HepG2 (cell line): ENCODE measurements at regions not wholly inside any gene's neighbourhood (a gene's known extent, or its start where the extent isn't known, plus 50 kb on each side); places are given as distances from the start of the nearest gene placed in this dataset.

ENCODE experiments used
- ATAC-seq: fragments of 200-7000 bp; cut with Tn5 transposase; 3 replicates; pipeline ENCODE4 v1.9.1; 2020; ENCODE audit warnings: mild to moderate bottlenecking, moderate library complexity
- BruUV-seq: library from RNA; stranded (reverse); fragments of 400-500 nt; replicated peaks from 2 replicates; lab custom pipeline; 2021; lab: Mats Ljungman, UMichigan
- CTCF ChIA-PET: fragments of 300-600 bp; formaldehyde crosslinking; extraction: SDS; loops from one replicate; lab custom pipeline; 2021; ENCODE audit warnings: low total read pairs, inconsistent platforms, low intra/inter-chr PET ratio; lab: Yijun Ruan, JAX
- POLR2A ChIA-PET: fragments of 350-600 bp; sonication (Branson Sonifier 250); formaldehyde crosslinking; loops from one replicate; lab custom pipeline; 2020; ENCODE audit warnings: antibody characterized with exemption, inconsistent platforms; lab: Yijun Ruan, JAX
- DNase-seq: peaks from one replicate; pipeline ENCODE4 v3.0.0-alpha.2; 2015; ENCODE audit warnings: low spot score
- FAIRE-seq: peaks from 3 replicates; lab custom pipeline; 2011; peaks lifted over from hg19 to GRCh38; lab: Jason Lieb, UNC
- H2AFZ ChIP-seq: one replicate; pipeline ENCODE4 v1.6.1; 2011; ENCODE audit warnings: low read length, inconsistent platforms
- H3K27ac ChIP-seq: fragments of 300-600 bp; 3 replicates; pipeline ENCODE4 v1.8.0; 2011; ENCODE audit warnings: mixed run types, mild to moderate bottlenecking, mixed read lengths, low read length, inconsistent platforms; ENCODE audit not compliant: insufficient read depth; ENCODE audit errors: extremely low read length
- H3K27me3 ChIP-seq, 2 experiments: fragments of 200-600 bp in 1 of 2; 2 replicates in 1 of 2; 3 replicates in 1 of 2; pipeline versions ENCODE4 v1.6.0 to v1.8.0; 2011; ENCODE audit warnings: low read length in 2 of 2, mild to moderate bottlenecking in 2 of 2, moderate library complexity in 2 of 2, inconsistent platforms in 1 of 2; ENCODE audit not compliant: insufficient read depth in 2 of 2, control insufficient read depth in 1 of 2
- H3K36me3 ChIP-seq, 2 experiments: fragments of 200-600 bp in 1 of 2; replicated peaks in 1 of 2; 2 replicates in 1 of 2; 3 replicates in 1 of 2; pipeline versions ENCODE4 v1.5.1 to v1.8.0; 2011; ENCODE audit warnings: low read length in 2 of 2, inconsistent platforms in 1 of 2; ENCODE audit not compliant: insufficient read depth in 2 of 2, control insufficient read depth in 1 of 2
- H3K4me1 ChIP-seq: 2 replicates; pipeline ENCODE4 v1.5.1; 2012; ENCODE audit warnings: low read length, inconsistent platforms; ENCODE audit not compliant: insufficient read depth
- H3K4me2 ChIP-seq: 2 replicates; pipeline ENCODE4 v1.6.0; 2011; ENCODE audit warnings: low read depth, low read length, inconsistent platforms
- H3K4me3 ChIP-seq, 3 experiments: fragments of 200-600 bp in 1 of 3; sonication (generic), shearing (Covaris generic) in 1 of 3; replicated peaks in 1 of 3; 2 replicates each; pipeline ENCODE4 v1.5.1; 2011 to 2016; ENCODE audit warnings: low read length in 3 of 3, inconsistent platforms in 2 of 3, low read depth in 2 of 3, mild to moderate bottlenecking in 2 of 3, control low read depth in 1 of 3, mixed read lengths in 1 of 3; ENCODE audit not compliant: insufficient read depth in 1 of 3
- H3K79me2 ChIP-seq: one replicate; pipeline ENCODE4 v1.6.1; 2011; ENCODE audit warnings: low read length, inconsistent platforms; ENCODE audit not compliant: insufficient read depth
- H3K9ac ChIP-seq: 2 replicates; pipeline ENCODE4 v1.6.0; 2011; ENCODE audit warnings: mild to moderate bottlenecking, low read depth, low read length, inconsistent platforms; ENCODE audit not compliant: insufficient read depth
- H3K9me3 ChIP-seq: 2 replicates; pipeline ENCODE4 v1.5.1; 2012; ENCODE audit warnings: mild to moderate bottlenecking, low read length
- H4K20me1 ChIP-seq: 2 replicates; pipeline ENCODE4 v1.6.0; 2011; ENCODE audit warnings: inconsistent platforms, mild to moderate bottlenecking, low read length, moderate library complexity; ENCODE audit not compliant: insufficient read depth
- ATF1 ChIP-seq: IDR thresholded peaks from 2 replicates; pipeline ENCODE4 v1.6.1; 2016; ENCODE audit warnings: mild to moderate bottlenecking, control low read depth
- DNMT3B ChIP-seq: conservative IDR thresholded peaks from 2 replicates; pipeline ENCODE4 v1.6.1; 2016; ENCODE audit warnings: missing biosample characterization, control low read depth
- HDAC2 ChIP-seq: sonication (generic); formaldehyde crosslinking; IDR thresholded peaks from 2 replicates; pipeline ENCODE4 v1.4.0; 2020; ENCODE audit warnings: missing genetic modification reagents
- KDM5B ChIP-seq: sonication (generic); formaldehyde crosslinking; IDR thresholded peaks from 2 replicates; pipeline ENCODE4 v1.4.0; 2020; ENCODE audit warnings: missing genetic modification reagents, mild to moderate bottlenecking, borderline replicate concordance
- KLF15 ChIP-seq: sonication (generic); formaldehyde crosslinking; IDR thresholded peaks from 2 replicates; pipeline ENCODE4 v1.8.1; 2023; ENCODE audit warnings: borderline replicate concordance, mild to moderate bottlenecking, inconsistent platforms, missing genetic modification reagents, mixed read lengths
- LRRFIP1 ChIP-seq: sonication (generic); formaldehyde crosslinking; conservative IDR thresholded peaks from 2 replicates; pipeline ENCODE4 v1.4.0; 2020; ENCODE audit warnings: missing genetic modification reagents
- MAX ChIP-seq: IDR thresholded peaks from 2 replicates; pipeline ENCODE4 v1.6.1; 2012; ENCODE audit warnings: inconsistent platforms
- NFYC ChIP-seq: IDR thresholded peaks from 2 replicates; pipeline ENCODE4 v1.6.1; 2016; ENCODE audit warnings: missing genetic modification reagents, missing compliant biosample characterization
- ZBED4 ChIP-seq: sonication (generic); formaldehyde crosslinking; IDR thresholded peaks from 2 replicates; pipeline ENCODE4 v1.4.0; 2020; ENCODE audit warnings: missing genetic modification reagents, borderline replicate concordance
- ZBTB20 ChIP-seq: sonication (generic); formaldehyde crosslinking; IDR thresholded peaks from 2 replicates; pipeline ENCODE4 v1.8.1; 2023; ENCODE audit warnings: missing genetic modification reagents, low read depth, mild to moderate bottlenecking, borderline replicate concordance
- ZNF350 ChIP-seq: sonication (generic); formaldehyde crosslinking; IDR thresholded peaks from 2 replicates; pipeline ENCODE4 v1.4.0; 2020; ENCODE audit warnings: mild to moderate bottlenecking, low read depth, missing genetic modification reagents, borderline replicate concordance
- ZNF547 ChIP-seq: sonication (generic); formaldehyde crosslinking; IDR thresholded peaks from 2 replicates; pipeline ENCODE4 v1.5.1; 2020; ENCODE audit warnings: mild to moderate bottlenecking, missing genetic modification reagents
- ZNF572 ChIP-seq: sonication (generic); formaldehyde crosslinking; IDR thresholded peaks from 2 replicates; pipeline ENCODE4 v1.5.1; 2020; ENCODE audit warnings: mild to moderate bottlenecking, missing genetic modification reagents
- ZNF577 ChIP-seq: sonication (generic); formaldehyde crosslinking; IDR thresholded peaks from 2 replicates; pipeline ENCODE4 v1.4.0; 2020; ENCODE audit warnings: mild to moderate bottlenecking, low read depth, missing genetic modification reagents, borderline replicate concordance
- ZNF710 ChIP-seq: sonication (generic); formaldehyde crosslinking; IDR thresholded peaks from 2 replicates; pipeline ENCODE4 v1.5.0; 2020; ENCODE audit warnings: mild to moderate bottlenecking, missing genetic modification reagents, borderline replicate concordance
- WGBS: methylation state at CpG from one replicate; pipeline ENCODE4 v1.1.6; 2017; ENCODE audit warnings: low lambda C conversion rate; 5-methylcytosine and 5-hydroxymethylcytosine counted together
- in situ Hi-C: cut with HindIII; loops from 2 replicates; pipeline ENCODE4 v1.10.0; 2017; ENCODE audit warnings: low pct_unique_long_range_greater_than_20kb; ENCODE audit not compliant: extremely low pct_ligation_motif_present
- intact Hi-C: fragments of 100-400 bp; cut with micrococcal nuclease; formaldehyde crosslinking; loops from one replicate; pipeline ENCODE4 v1.10.0; 2022; ENCODE audit not compliant: unreplicated experiment

- Histone ChIP-seq H3K79me2 (no peaks in the 10 kb centered on the region), H3K27ac (no peak overlapping the region), H4K20me1 (no peaks in the 10 kb centered on the region), H2AFZ (no peak overlapping the region), H3K36me3 (no peaks in the 10 kb centered on the region), H3K4me3 (no peak overlapping the region), H3K4me1 (peaks cover 6% of the 10 kb centered on the region; the same call in 1 of the 2 replicates), H3K4me2 (no peak overlapping the region), H3K9ac (no peak overlapping the region), H3K9me3 (no peaks in the 10 kb centered on the region), H3K27me3 (peaks cover 0 to 21% of the 10 kb centered on the region in 2 experiments; a peak in 3 of 5 replicates)
- no peak for FAIRE-seq
- CTCF ChIA-PET = no interaction called here
- POLR2A ChIA-PET = no interaction called here
- BruUV-seq = no TSS peak
- 32% methylated on average over 7 of the region's 7 CpGs for WGBS
- intact Hi-C loops = no loop called here
- in situ Hi-C loops = no loop called here
- DNase-seq = no peak
- no peak for ATAC-seq
- TF ChIP-seq NFYC (no peak), MAX (no peak), ZNF350 (CRISPR knock-in tag) (no peak), ZBED4 (CRISPR knock-in tag) (no peak), LRRFIP1 (CRISPR knock-in tag) (no peak), DNMT3B (CRISPR knock-in tag) (no peak), ZNF577 (CRISPR knock-in tag) (no peak), ZBTB20 (no peak), ATF1 (CRISPR knock-in tag) (no peak), ZNF710 (CRISPR knock-in tag) (no peak), ZNF572 (CRISPR knock-in tag) (no peak), KLF15 (CRISPR knock-in tag) (no peak), ZNF547 (CRISPR knock-in tag) (no peak), HDAC2 (CRISPR knock-in tag) (no peak), KDM5B (CRISPR knock-in tag) (no peak)
Measured at GRCh38 chr12:11968516-11968915, 102.2 kb upstream of the BCL2L14 start.
